ENCODE measurements at regions not wholly inside any gene's neighbourhood (a gene's known extent, or its start where the extent isn't known, plus 50 kb on each side); places are given as distances from the start of the nearest gene placed in this dataset.
"Not testable (repeated sequence)": the region's sequence is repeated elsewhere in the genome, so short reads cannot be mapped to it uniquely, and the experiment has no call there.

GRCh38 chr5:130708754-130709153, 456.3 kb downstream of the HINT1 start:
- DNase-seq: no peak

DNA sequence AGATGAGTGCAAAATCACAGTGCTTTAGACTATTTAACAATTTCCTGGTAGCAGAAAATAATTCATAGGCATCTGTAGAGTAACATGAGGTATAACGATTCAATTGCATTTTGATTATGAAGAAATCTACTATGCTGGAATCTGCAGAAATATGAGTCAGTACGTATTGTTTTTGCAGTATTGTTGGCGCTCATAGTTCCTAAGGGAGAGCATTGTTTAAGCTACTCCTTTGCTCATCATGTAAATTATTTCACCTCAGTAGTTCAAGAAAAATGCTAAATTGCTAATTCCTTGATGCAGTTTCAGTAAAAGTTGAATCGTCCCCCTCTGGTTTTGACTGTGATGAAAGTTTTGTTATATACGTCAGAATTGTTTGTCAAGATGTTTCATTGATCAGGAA, 458.4 kb downstream of the HINT1 start:
- DNase-seq: no peak

GRCh38 chr5:130705368-130705767, 459.7 kb downstream of the HINT1 start:
- no peak for DNase-seq

DNA sequence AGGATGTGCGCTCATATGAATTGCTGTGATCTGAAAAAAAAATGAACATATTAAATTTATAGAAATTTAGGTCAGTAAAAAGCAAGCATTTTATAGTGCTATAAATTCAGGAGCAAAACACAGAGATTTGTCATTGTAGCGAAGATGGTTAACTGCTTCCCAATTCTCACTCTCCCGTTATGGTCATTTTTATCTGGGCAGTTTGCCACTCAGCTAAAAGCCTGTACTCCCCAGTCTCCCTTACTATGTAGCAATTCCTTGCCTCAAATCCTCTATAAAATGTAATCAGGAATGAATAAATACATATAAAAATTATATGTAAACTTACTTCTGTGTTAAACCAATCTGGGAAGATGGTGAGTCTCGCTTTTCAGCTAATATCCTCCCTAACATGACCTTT, 471.5 kb downstream of the HINT1 start:
- no peak for DNase-seq

DNA sequence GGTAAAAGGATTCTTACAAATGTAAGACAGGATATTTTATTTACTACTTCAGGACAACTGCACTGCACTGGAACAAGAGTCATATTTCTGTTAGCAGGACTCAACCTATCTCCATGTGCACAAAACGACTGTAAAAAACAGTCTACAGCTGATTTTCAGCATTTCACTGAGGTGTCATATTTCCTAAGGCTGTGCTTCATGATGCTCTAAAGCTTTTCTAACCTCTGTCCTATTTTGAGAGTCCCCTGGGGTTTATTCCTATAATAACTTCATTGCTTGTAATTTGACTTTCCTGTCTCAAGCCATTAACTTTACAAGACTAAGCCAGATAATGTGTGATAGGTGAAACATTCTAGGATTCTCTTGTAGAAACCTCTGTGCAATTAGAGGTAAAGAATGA, 472.3 kb downstream of the HINT1 start:
- peak in 1 of 2 experiments; percentile 74 for DNase-seq

- DNase-seq: no peak
Observed at GRCh38 chr5:130689831-130690230, 475.2 kb downstream of the HINT1 start.

DNA sequence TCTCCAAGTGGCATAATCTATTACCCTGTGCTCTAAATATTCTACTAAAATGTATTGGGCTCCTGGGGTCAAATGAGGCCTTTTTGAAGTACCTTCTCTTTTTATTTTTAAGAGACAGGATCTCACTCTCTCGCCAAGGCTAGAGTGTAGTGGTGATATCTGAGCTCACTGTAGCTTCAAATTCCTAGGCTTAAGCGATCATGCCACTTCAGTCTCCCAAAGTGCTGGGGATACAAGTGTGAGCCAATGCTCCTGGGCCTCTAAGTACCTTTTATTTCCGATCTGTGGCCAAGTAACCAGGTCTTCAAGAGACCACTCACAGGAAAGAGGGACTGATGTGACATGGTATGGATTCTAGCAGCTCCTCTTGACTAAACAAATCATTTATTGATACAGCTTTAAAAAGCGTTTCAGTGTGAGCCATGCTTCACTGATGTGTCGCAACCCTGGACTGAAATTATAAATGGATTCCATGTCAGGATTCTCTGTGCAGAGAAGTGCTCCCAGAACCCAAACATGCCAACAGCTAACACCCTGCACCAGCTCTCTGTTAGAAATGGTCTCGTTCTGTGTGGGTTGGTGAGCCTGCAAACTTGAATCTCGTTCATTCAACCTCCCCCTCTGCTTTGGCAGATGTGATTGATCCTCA, 477.8 kb downstream of the HINT1 start:
- peak; percentile 36 to 63 for DNase-seq

- no peak for DNase-seq
Observed at GRCh38 chr5:130678637-130679036, 486.4 kb downstream of the HINT1 start.

- no peak for DNase-seq
Observed at GRCh38 chr5:130666462-130666861, 498.6 kb downstream of the HINT1 start.

DNA sequence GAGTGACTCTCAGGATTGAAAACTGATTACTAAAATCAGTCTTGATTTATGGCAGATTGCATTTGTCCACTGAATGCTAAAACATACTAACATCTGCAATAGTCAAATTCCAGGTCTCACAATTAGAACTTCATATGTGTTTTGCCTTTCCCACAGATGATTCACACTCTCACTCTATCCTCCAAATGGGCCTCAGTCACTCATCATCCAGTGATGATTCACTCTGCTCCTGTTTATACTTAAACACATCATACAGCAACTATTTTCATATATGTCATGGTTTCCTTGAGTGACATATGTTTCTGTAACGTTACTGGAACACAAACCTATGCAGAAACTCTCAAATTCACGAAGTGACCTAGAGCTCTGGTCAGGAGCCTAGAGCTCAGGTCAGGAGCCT, 512.9 kb downstream of the HINT1 start:
- DNase-seq: no peak

DNA sequence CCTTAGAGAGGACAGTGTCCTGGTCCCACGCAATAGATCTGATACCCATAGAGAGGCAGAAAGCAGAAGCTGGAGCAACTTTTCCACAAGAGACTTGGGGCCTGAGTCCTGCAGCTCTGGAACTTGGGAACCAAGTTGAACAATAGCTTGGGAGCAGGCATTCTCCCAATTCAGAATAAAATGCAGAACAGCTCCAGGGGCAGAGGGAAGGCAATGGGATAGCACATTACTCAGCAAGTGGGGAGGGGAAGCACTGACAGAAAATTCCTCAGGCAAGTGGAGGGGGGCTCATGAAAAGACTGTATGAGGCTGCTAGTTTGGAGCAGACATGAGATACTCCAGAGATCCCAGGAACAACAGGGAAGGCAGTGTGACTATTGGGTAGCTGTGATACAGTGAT, 513.6 kb downstream of the HINT1 start:
- no peak for DNase-seq

DNA sequence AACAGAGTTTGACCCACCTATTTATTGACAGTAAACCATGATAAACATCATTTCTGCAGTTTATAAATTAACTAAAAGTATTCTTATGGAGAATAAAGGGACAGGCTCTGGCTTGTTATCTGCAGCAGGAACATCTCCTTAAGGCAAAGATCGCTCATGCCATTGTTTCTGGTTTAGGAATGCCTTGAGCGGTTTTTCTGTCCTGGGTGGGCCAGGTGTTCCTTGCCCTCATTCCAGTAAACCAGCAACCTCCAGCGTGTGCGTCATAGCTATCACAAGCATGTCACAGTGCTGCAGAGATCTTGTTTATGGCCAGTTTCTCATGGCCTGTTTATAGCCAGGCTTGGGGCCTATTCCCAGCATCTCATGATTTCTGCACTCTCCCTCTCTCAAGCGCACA, 521.7 kb downstream of the HINT1 start:
- no peak for DNase-seq

GRCh38 chr5:130642461-130642860, 522.6 kb downstream of the HINT1 start:
- DNase-seq: no peak

GRCh38 chr5:130627145-130627544, 537.9 kb downstream of the HINT1 start:
- DNase-seq: no peak

DNA sequence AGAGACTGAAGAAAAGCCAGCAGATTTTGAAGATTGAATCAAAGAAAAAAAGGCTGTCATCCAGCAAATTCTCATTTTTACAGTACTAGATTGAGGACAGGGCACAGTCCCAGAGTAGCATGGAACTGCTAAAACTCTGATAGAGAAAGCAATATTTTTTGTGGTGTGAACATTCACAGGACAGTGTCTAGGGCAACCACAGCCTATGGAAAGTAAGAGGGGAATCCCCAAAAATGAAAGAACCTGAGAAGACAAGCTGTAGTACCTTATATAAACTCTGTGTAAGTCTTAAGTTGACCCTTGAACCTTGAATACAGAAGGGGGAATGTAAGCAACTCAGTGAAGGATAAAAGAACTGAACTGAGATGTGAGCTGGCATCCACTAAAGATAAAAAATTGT, 540.3 kb downstream of the HINT1 start:
- DNase-seq: no peak

DNA sequence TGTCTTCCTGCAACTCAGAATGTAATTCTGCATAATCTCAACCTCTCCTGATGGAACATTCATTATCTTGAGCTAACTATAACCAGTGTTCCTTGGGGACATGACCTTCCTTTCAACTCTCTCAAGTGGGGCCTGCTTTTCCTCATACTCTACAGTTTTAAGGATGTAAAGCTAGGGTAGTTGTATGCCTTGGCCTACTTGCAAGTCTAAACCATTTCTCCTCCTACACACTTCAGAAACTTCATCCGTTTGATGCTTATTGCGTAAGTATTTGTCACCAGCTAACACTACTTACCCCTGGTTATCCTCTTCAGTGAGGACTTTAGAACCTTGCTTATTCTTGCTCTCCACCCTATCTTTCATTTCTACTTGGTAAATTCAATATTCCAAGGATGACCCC, 548.9 kb downstream of the HINT1 start:
- DNase-seq: no peak

GRCh38 chr5:130605234-130605633, 559.8 kb downstream of the HINT1 start:
- no peak for DNase-seq

DNA sequence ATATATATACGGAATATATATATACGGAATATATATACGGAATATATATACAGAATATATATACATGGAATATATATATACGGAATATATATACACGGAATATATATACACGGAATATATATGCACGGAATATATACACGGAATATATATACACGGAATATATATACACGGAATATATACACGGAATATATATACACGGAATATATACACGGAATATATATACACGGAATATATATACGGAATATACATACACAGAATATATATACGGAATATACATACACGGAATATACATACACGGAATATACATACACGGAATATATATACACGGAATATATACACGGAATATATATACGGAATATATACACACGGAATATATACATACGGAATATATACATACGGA, 568.4 kb downstream of the HINT1 start:
- not testable (repeated sequence) for DNase-seq

DNA sequence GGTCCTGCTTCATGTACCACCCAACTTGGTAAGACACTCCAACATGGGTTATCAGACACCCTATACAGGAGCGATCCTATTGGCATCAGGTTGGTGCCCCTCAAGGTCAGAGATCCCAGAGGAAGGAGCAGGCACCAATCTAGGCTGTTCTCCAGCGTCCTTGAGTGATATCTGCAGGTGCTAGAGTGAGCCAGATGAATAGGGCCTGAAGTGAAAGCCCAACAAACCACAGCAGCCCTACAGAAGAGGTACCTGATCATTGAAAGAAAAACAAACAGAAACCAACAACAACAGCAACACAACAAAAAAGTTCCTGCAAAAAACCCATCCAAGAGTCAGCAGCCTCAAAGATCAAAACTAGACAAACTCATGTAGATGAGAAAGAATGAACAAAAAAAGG, 584.8 kb downstream of the HINT1 start:
- DNase-seq: no peak

- no peak for DNase-seq
Observed at GRCh38 chr5:130578354-130578753, 586.7 kb downstream of the HINT1 start.

GRCh38 chr5:130571076-130571475, 594.0 kb downstream of the HINT1 start:
- no peak for DNase-seq

- DNase-seq: no peak
Observed at GRCh38 chr5:130568791-130569190, 596.3 kb downstream of the HINT1 start.

DNA sequence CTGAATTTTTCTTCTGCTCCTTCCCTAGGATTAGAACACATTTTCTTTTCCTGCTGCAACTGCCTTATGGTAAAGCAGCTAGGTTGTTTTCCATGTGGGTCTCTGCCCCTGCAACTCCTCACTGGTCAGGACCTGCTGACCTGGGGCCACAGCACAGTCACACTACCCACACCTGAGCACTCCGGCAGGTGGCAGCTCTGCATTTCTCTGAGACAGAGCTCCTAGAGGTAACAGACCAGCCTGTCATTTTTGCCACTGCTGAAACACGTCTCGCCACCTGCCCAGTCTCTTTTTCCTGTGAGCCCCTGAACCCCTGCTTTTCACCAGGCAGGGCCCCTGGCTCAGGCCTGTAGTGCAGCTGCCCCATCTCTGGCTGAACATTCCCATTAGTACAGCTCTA, 609.6 kb downstream of the HINT1 start:
- DNase-seq: no peak

GRCh38 chr5:130550562-130550928, 614.5 kb downstream of the HINT1 start:
- DNase-seq: no peak

DNA sequence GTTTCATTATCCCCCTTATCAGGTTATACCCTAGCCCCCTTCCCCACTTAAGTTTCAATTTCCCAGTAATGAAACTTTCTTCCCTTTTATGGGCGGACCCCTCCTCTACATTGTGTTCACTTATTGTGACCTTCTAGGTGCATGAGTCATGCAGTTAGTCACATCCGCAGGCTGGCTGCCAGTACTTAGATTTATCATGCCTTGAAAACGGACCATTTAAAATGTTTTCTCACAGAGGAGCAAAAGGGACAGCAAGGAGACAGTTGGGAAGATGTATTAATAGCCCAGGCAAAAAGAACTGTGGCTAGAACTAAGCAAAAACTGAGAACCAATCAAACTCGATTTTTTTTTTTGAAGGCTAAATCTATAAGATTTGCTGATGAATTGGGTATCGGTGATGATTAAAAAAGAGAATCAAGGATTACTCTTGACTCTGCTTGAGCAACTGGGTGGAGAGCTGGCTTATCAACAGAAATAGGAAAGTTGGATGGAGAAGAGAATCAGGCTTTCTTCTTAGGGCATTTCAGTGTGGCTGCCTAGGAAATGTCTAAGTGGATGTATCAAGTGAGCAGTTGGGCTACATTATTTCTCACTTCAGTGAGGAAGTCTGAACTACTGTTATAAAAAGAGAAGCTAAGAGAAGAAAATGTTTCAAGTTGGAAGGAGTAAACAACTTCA, 615.0 kb downstream of the HINT1 start:
- DNase-seq: no peak
